ENCODE measurements at regions not wholly inside any gene's neighbourhood (a gene's known extent, or its start where the extent isn't known, plus 50 kb on each side); places are given as distances from the start of the nearest gene placed in this dataset.

- no peak for TF ChIP-seq CTCF (IDR thresholded peaks at IDR 0.05; ENCODE audit: insufficient read depth, low read depth, low read length)
- no peak for TF ChIP-seq EZH2 (IDR thresholded peaks at IDR 0.05; ENCODE audit: insufficient read depth, low read length)
Observed at GRCh38 chr6:141953072-141953471, 179.7 kb upstream of the GJE1 start.
